ENCODE measurements at regions not wholly inside any gene's neighbourhood (a gene's known extent, or its start where the extent isn't known, plus 50 kb on each side); places are given as distances from the start of the nearest gene placed in this dataset.

DNA sequence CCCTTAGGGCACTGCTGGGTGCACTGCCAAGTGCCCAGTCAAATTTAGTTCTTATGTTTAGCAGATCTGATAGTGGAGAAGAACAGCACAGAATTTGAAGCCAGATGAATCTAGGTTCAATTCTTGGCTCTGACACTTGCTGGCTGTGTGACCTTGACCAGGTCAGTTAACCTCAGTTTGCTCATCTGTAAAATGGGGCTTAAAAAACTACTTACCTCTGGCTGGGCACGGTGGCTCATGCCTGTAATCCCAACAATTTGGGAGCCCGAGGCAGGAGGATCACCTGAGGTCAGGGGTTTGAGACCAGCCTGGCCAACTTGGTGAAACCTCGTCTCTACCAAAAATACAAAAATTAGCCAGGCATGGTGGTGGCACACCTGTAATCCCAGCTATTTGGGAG lies 49.9 kb upstream of the MLN start:
- no peak for TF ChIP-seq CTCF (IDR thresholded peaks at IDR 0.05; ENCODE audit: insufficient read depth, low read length, missing control alignments)
- H3K4me3 ChIP-seq (ENCODE audit: low read depth, low read length), result no peak overlapping the region
- ChIA-PET POLR2A (no interaction called here), CTCF (interaction anchor here (1.3 kb wide), 1 partner anchor 9 kb away, joined by 3 read pairs; no protein-coding TSS in a partner anchor)
- DNase-seq (ENCODE audit: low read depth, low spot score), result no peak
